BE2C (cell line): ENCODE measurements at regions not wholly inside any gene's neighbourhood (a gene's known extent, or its start where the extent isn't known, plus 50 kb on each side); places are given as distances from the start of the nearest gene placed in this dataset.
"Not testable (repeated sequence)": the region's sequence is repeated elsewhere in the genome, so short reads cannot be mapped to it uniquely, and the experiment has no call there.

ENCODE experiments used
- DNase-seq: peaks from one replicate; pipeline ENCODE4 v3.0.0-alpha.2; 2020
- H3K27me3 ChIP-seq: fragments of 250-450 bp; sonication (Bioruptor Pico); 2 replicates; pipeline ENCODE4 v1.5.1; 2020; ENCODE audit warnings: mild to moderate bottlenecking
- H3K36me3 ChIP-seq: fragments of 250-450 bp; sonication (Bioruptor Pico); 2 replicates; pipeline ENCODE4 v1.5.1; 2020; ENCODE audit warnings: mild to moderate bottlenecking
- H3K4me1 ChIP-seq: fragments of 250-450 bp; sonication (Bioruptor Pico); 2 replicates; pipeline ENCODE4 v1.5.1; 2020
- H3K4me3 ChIP-seq: 2 replicates; pipeline ENCODE4 v1.5.1; 2011; ENCODE audit warnings: low read depth, low read length
- H3K9me3 ChIP-seq: fragments of 250-450 bp; sonication (Bioruptor Pico); 2 replicates; pipeline ENCODE4 v1.5.1; 2020
- TF ChIP-seq, protein P1 (sequence below): IDR thresholded peaks from 2 replicates; pipeline ENCODE4 v1.5.1; 2012; ENCODE audit warnings: mild to moderate bottlenecking, low read depth, low read length

DNA sequence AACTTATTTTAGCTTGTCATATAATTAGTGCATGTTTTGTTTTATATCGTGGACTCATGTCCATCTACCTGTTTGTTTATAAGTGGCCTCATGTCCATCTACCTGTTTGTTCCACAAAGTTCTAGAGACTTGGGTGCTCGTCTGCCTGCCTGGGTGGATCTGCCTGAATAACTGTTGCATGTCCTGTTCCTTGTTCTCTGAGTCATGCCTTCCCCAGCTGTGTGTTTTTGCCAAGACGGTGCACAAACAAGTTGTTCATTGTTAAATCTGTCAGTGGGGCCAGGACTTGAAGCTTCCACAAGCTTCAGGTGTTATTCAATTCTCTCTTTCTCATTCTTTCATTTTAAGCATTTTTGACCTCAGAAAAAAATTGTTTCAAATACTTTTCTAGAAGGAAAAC lies 358.0 kb upstream of the CITED2 start:
- TF ChIP-seq, protein P1, sequence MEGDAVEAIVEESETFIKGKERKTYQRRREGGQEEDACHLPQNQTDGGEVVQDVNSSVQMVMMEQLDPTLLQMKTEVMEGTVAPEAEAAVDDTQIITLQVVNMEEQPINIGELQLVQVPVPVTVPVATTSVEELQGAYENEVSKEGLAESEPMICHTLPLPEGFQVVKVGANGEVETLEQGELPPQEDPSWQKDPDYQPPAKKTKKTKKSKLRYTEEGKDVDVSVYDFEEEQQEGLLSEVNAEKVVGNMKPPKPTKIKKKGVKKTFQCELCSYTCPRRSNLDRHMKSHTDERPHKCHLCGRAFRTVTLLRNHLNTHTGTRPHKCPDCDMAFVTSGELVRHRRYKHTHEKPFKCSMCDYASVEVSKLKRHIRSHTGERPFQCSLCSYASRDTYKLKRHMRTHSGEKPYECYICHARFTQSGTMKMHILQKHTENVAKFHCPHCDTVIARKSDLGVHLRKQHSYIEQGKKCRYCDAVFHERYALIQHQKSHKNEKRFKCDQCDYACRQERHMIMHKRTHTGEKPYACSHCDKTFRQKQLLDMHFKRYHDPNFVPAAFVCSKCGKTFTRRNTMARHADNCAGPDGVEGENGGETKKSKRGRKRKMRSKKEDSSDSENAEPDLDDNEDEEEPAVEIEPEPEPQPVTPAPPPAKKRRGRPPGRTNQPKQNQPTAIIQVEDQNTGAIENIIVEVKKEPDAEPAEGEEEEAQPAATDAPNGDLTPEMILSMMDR, result no peak
- DNase-seq, result no peak
- Histone ChIP-seq H3K9me3 (no peaks in the 10 kb centered on the region), H3K4me1 (no peaks in the 10 kb centered on the region), H3K36me3 (no peaks in the 10 kb centered on the region), H3K4me3 (no peak overlapping the region), H3K27me3 (no peaks in the 10 kb centered on the region)

DNA sequence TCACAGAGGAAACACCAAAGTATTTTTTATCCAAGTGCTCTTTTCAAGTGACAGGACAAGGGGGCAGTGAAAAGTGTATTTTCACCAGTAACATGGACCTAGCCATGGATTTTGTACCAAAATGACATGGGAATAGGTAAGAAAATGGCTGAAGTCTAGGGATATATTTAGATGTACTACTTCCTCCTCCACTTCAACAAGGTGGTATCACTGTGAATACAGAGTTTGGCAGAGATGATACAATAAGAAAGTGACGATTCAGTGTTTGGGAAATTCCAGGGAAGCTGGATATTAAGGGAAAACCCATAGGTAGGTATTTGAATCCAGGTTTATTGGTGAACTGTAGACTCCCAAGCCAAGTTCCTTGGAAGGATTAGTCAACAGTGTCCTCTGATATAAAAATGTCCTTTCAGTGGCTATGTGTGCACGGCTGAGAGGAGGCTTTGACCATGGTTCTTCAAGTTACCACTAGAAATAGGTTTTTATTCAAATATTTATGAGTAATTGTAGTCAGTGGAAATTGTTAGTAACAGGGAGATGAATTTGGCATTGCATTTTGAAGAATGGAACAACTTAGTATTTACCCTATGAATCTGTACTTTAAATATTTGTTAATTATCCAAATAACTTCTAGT lies 356.0 kb upstream of the CITED2 start:
- Histone ChIP-seq H3K4me1 (no peaks in the 10 kb centered on the region), H3K4me3 (no peak overlapping the region), H3K9me3 (no peaks in the 10 kb centered on the region), H3K27me3 (no peaks in the 10 kb centered on the region), H3K36me3 (no peaks in the 10 kb centered on the region)
- DNase-seq, result no peak
- TF ChIP-seq, protein P1, result no peak

DNA sequence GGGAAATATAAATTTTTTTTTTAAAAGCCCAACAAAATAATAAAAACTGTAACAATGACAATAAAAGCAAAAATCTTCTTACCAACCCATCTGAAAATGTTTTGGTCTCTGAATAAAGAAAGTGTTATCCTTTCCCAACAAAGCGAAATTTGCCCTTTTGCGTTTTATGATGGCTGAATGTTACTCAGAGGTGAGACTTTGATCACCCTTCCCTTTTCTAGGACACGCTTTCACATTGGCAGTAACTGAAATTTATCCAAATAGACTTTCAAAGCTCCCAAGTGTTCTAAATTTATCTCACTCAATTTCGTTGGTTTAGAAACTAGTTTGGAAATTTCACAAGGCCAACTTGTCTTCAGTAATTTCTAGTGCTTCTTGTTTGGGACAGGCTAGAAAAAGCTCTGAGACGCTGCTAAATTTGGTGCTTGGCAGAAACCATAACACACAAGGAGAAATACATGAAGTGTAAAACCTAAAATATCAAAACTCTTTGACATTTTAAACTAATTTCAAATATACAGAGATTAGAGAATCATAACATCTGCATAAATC lies 354.5 kb upstream of the CITED2 start:
- Histone ChIP-seq H3K27me3 (no peaks in the 10 kb centered on the region), H3K4me3 (no peak overlapping the region), H3K9me3 (no peaks in the 10 kb centered on the region), H3K36me3 (no peaks in the 10 kb centered on the region), H3K4me1 (no peaks in the 10 kb centered on the region)
- no peak for DNase-seq
- TF ChIP-seq, protein P1, result no peak

DNA sequence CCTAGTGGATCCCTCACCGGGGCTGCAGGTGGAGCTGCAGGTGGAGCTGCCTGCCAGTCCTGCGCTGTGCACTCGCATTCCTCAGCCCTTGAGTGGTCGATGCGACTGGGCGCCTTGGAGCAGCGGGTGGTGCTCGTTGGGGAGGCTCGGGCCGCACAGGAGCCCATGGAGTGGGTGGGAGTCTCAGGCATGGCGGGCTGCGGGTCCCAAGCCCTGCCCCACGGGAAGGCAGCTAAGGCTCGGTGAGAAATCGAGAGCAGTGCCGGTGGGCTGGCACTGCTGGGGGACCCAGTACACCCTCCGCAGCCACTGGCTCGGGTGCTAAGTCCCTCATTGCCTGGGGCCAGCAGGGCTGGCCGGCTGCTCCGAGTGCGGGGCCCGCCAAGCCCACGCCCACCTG lies 351.8 kb upstream of the CITED2 start:
- not testable (repeated sequence) for H3K27me3 ChIP-seq, H3K4me1 ChIP-seq, H3K36me3 ChIP-seq, DNase-seq, H3K9me3 ChIP-seq, H3K4me3 ChIP-seq

DNA sequence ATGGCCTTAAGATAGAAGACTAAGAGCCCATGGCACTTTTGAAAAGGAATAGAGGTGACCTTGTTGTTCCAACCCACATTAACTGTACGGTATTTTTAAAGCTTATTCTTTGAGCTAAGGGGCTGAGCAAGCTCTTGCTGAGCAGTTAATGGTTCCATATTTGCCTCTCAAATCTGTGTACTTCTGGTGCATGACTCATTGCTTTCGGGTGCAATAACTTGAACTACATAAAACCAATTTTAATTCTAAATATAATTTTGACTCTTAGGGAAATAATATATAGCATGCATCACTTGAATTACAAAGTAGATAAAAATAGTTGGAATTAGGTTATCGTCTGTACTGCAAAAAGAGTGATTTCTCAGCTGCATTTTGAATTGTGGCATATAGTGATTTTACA lies 348.1 kb upstream of the CITED2 start:
- no peaks in the 10 kb centered on the region for H3K9me3 ChIP-seq
- H3K4me1 ChIP-seq, result no peaks in the 10 kb centered on the region
- H3K27me3 ChIP-seq, result no peaks in the 10 kb centered on the region
- DNase-seq, result no peak
- no peaks in the 10 kb centered on the region for H3K36me3 ChIP-seq
- TF ChIP-seq, protein P1, result no peak
- H3K4me3 ChIP-seq, result no peak overlapping the region

DNA sequence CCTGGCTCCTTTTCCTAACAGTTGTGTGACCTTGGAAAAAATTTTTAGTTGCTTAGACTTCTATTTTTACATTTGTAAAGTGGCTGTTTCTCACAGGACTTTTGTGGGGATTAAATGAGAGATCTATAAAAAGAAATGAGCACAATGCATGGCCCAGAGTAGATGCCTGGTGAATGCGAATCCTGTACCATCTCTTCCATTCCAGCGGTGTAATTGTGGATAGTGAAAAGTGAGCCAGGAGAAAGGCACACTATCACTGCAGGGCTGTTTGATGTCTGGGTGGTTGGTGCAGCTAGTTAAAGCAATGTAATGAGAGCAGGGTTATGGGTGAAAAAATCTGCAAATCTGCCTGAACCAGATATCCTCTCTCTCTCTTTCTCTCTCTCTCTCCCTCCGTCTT lies 347.5 kb upstream of the CITED2 start:
- TF ChIP-seq, protein P1, result no peak
- H3K4me3 ChIP-seq, result no peak overlapping the region
- H3K9me3 ChIP-seq, result no peaks in the 10 kb centered on the region
- DNase-seq, result no peak
- H3K36me3 ChIP-seq, result no peaks in the 10 kb centered on the region
- no peaks in the 10 kb centered on the region for H3K4me1 ChIP-seq
- H3K27me3 ChIP-seq, result no peaks in the 10 kb centered on the region
